ENCODE measurements at regions not wholly inside any gene's neighbourhood (a gene's known extent, or its start where the extent isn't known, plus 50 kb on each side); places are given as distances from the start of the nearest gene placed in this dataset.

GRCh38 chr2:15772086-15772595 is 168.2 kb upstream of the MYCN start:
- no peaks in the 10 kb centered on the region for H3K36me3 ChIP-seq
- H3K4me1 ChIP-seq: no peaks in the 10 kb centered on the region
- no peak for DNase-seq
- H3K9me3 ChIP-seq: no peaks in the 10 kb centered on the region
- H3K27ac ChIP-seq: no peak overlapping the region
- no peak overlapping the region for H3K4me3 ChIP-seq
- intact Hi-C loops (cut with DNase I; ENCODE audit: low total_unique reads): no loop called here
- TF ChIP-seq CTCF (IDR thresholded peaks at IDR 0.05) (no peak), POLR2A (IDR thresholded peaks at IDR 0.05) (no peak)
- no peaks in the 10 kb centered on the region for H3K27me3 ChIP-seq

- no peaks in the 10 kb centered on the region for H3K4me1 ChIP-seq
- H3K27ac ChIP-seq: no peak overlapping the region
- intact Hi-C loops (cut with DNase I; ENCODE audit: low total_unique reads): no loop called here
- TF ChIP-seq POLR2A (IDR thresholded peaks at IDR 0.05) (no peak), CTCF (IDR thresholded peaks at IDR 0.05) (no peak)
- no peak for DNase-seq
- H3K27me3 ChIP-seq: no peaks in the 10 kb centered on the region
- no peaks in the 10 kb centered on the region for H3K9me3 ChIP-seq
- no peak overlapping the region for H3K4me3 ChIP-seq
- no peaks in the 10 kb centered on the region for H3K36me3 ChIP-seq
These were observed 167.7 kb upstream of the MYCN start for GRCh38 chr2:15772681-15773080.

GRCh38 chr2:15773204-15773603 is 167.1 kb upstream of the MYCN start:
- intact Hi-C loops (cut with DNase I; ENCODE audit: low total_unique reads): no loop called here
- no peaks in the 10 kb centered on the region for H3K9me3 ChIP-seq
- no peaks in the 10 kb centered on the region for H3K36me3 ChIP-seq
- H3K4me3 ChIP-seq: no peak overlapping the region
- no peak for DNase-seq
- H3K4me1 ChIP-seq: no peaks in the 10 kb centered on the region
- TF ChIP-seq CTCF (IDR thresholded peaks at IDR 0.05) (no peak), POLR2A (IDR thresholded peaks at IDR 0.05) (no peak)
- no peak overlapping the region for H3K27ac ChIP-seq
- no peaks in the 10 kb centered on the region for H3K27me3 ChIP-seq

- Histone ChIP-seq H3K4me1 (no peaks in the 10 kb centered on the region), H3K27me3 (no peaks in the 10 kb centered on the region), H3K4me3 (no peak overlapping the region), H3K27ac (no peak overlapping the region), H3K9me3 (no peaks in the 10 kb centered on the region), H3K36me3 (no peaks in the 10 kb centered on the region)
- DNase-seq: no peak
- TF ChIP-seq POLR2A (IDR thresholded peaks at IDR 0.05): no peak
- TF ChIP-seq CTCF (IDR thresholded peaks at IDR 0.05): no peak
- intact Hi-C loops (cut with DNase I; ENCODE audit: low total_unique reads): no loop called here
These were observed 166.5 kb upstream of the MYCN start for GRCh38 chr2:15773846-15774245.

GRCh38 chr2:15775753-15776628 is 164.4 kb upstream of the MYCN start:
- H3K27me3 ChIP-seq: no peaks in the 10 kb centered on the region
- H3K27ac ChIP-seq: no peak overlapping the region
- no peak for DNase-seq
- no peaks in the 10 kb centered on the region for H3K36me3 ChIP-seq
- TF ChIP-seq POLR2A (IDR thresholded peaks at IDR 0.05) (no peak), CTCF (IDR thresholded peaks at IDR 0.05) (no peak)
- H3K9me3 ChIP-seq: no peaks in the 10 kb centered on the region
- no peak overlapping the region for H3K4me3 ChIP-seq
- intact Hi-C loops (cut with DNase I; ENCODE audit: low total_unique reads): no loop called here
- H3K4me1 ChIP-seq: no peaks in the 10 kb centered on the region

Measured in uterus (tissue), 3 donors.